ENCODE measurements at regions not wholly inside any gene's neighbourhood (a gene's known extent, or its start where the extent isn't known, plus 50 kb on each side); places are given as distances from the start of the nearest gene placed in this dataset.

- no peak for DNase-seq (ENCODE audit: low spot score)
Observed at GRCh38 chr5:6832994-6833393, 119.8 kb downstream of the TENT4A start.

- no peak for DNase-seq (ENCODE audit: low spot score)
Observed at GRCh38 chr5:6833406-6833805, 120.2 kb downstream of the TENT4A start.

GRCh38 chr5:6837095-6837494, 123.9 kb downstream of the TENT4A start:
- DNase-seq (ENCODE audit: low spot score) = no peak

GRCh38 chr5:6837519-6838110, 124.4 kb downstream of the TENT4A start:
- no peak for DNase-seq (ENCODE audit: low spot score)

GRCh38 chr5:6838736-6839135, 125.5 kb downstream of the TENT4A start:
- no peak for DNase-seq (ENCODE audit: low spot score)

GRCh38 chr5:6840136-6840793, 127.0 kb downstream of the TENT4A start:
- no peak for DNase-seq (ENCODE audit: low spot score)

- no peak for DNase-seq (ENCODE audit: low spot score)
Observed at GRCh38 chr5:6843335-6843734, 130.1 kb downstream of the TENT4A start.

GRCh38 chr5:6843821-6844220, 130.6 kb downstream of the TENT4A start:
- DNase-seq (ENCODE audit: low spot score) = no peak

- DNase-seq (ENCODE audit: low spot score) = no peak
Observed at GRCh38 chr5:6845856-6846255, 132.6 kb downstream of the TENT4A start.

- DNase-seq (ENCODE audit: low spot score) = no peak
Observed at GRCh38 chr5:6847870-6848269, 134.6 kb downstream of the TENT4A start.

GRCh38 chr5:6849316-6850105, 136.3 kb downstream of the TENT4A start:
- no peak for DNase-seq (ENCODE audit: low spot score)

GRCh38 chr5:6850106-6850432, 136.8 kb downstream of the TENT4A start:
- DNase-seq (ENCODE audit: low spot score) = no peak

GRCh38 chr5:6856653-6857052, 143.4 kb downstream of the TENT4A start:
- DNase-seq (ENCODE audit: low spot score) = no peak

GRCh38 chr5:6858419-6858818, 145.2 kb downstream of the TENT4A start:
- DNase-seq (ENCODE audit: low spot score) = no peak

GRCh38 chr5:6859023-6859422, 145.8 kb downstream of the TENT4A start:
- DNase-seq (ENCODE audit: low spot score) = no peak

- DNase-seq (ENCODE audit: low spot score) = no peak
Observed at GRCh38 chr5:6859951-6860638, 146.9 kb downstream of the TENT4A start.

- no peak for DNase-seq (ENCODE audit: low spot score)
Observed at GRCh38 chr5:6861036-6861435, 147.8 kb downstream of the TENT4A start.

- DNase-seq (ENCODE audit: low spot score) = no peak
Observed at GRCh38 chr5:6861667-6862066, 148.4 kb downstream of the TENT4A start.

- DNase-seq (ENCODE audit: low spot score) = no peak
Observed at GRCh38 chr5:6862306-6862705, 149.1 kb downstream of the TENT4A start.

- no peak for DNase-seq (ENCODE audit: low spot score)
Observed at GRCh38 chr5:6867712-6868111, 154.5 kb downstream of the TENT4A start.

GRCh38 chr5:6868171-6868570, 154.9 kb downstream of the TENT4A start:
- no peak for DNase-seq (ENCODE audit: low spot score)

- no peak for DNase-seq (ENCODE audit: low spot score)
Observed at GRCh38 chr5:6868575-6869215, 155.5 kb downstream of the TENT4A start.
